ENCODE measurements at regions not wholly inside any gene's neighbourhood (a gene's known extent, or its start where the extent isn't known, plus 50 kb on each side); places are given as distances from the start of the nearest gene placed in this dataset.
A peak's percentile ranks its signal among the peaks of the same experiment; 100 is the strongest.

DNA sequence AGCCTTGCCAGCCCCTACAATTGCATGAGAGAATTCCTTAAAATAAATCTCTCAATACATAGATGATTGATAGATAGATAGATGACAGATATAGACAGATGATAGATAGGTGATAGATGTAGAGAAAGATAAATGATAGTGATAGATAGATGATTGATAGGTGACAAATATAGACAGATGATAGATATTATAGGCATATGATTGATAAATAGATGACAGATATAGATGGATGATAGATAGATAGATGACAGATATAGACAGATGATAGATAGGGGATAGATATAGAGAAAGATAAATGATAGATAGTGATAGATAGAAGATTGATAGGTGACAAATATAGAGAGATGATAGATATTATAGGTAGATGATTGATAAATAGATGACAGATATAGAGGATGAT is 564.6 kb downstream of the ETS1 start:
- no peaks in the 10 kb centered on the region for H3K27me3 ChIP-seq (replicated peaks; ENCODE audit: insufficient read depth)
- intact Hi-C loops (cut with DNase I): no loop called here
- TF ChIP-seq POLR2A (IDR thresholded peaks at IDR 0.05): no peak
- TF ChIP-seq, protein P1, sequence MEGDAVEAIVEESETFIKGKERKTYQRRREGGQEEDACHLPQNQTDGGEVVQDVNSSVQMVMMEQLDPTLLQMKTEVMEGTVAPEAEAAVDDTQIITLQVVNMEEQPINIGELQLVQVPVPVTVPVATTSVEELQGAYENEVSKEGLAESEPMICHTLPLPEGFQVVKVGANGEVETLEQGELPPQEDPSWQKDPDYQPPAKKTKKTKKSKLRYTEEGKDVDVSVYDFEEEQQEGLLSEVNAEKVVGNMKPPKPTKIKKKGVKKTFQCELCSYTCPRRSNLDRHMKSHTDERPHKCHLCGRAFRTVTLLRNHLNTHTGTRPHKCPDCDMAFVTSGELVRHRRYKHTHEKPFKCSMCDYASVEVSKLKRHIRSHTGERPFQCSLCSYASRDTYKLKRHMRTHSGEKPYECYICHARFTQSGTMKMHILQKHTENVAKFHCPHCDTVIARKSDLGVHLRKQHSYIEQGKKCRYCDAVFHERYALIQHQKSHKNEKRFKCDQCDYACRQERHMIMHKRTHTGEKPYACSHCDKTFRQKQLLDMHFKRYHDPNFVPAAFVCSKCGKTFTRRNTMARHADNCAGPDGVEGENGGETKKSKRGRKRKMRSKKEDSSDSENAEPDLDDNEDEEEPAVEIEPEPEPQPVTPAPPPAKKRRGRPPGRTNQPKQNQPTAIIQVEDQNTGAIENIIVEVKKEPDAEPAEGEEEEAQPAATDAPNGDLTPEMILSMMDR (IDR thresholded peaks at IDR 0.05): no peak
- H3K4me1 ChIP-seq (replicated peaks): no peaks in the 10 kb centered on the region
- H3K27ac ChIP-seq: no peak overlapping the region
- no peak for DNase-seq (ENCODE audit: low spot score)
- H3K9me3 ChIP-seq: no peaks in the 10 kb centered on the region
- no peak overlapping the region for H3K4me3 ChIP-seq
- no peaks in the 10 kb centered on the region for H3K36me3 ChIP-seq

DNA sequence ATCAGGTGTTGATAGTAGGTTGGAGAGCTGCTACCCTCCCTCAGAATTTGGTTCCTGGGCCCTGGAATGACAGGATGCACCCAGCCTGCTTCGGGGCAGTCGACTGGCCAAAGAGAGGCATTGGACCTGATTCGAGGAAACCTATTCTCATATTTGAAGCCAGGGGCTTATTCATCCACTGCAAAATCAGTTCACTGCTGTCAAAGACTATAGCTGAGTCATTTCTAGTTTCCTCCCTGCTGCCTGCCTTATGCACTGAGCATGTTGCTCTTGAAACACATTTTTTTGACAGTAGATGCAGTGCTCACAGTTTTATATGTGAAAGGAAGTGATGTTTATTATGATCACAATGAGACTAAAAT is 565.4 kb downstream of the ETS1 start:
- DNase-seq (ENCODE audit: low spot score): no peak
- no peaks in the 10 kb centered on the region for H3K36me3 ChIP-seq
- intact Hi-C loops (cut with DNase I): no loop called here
- H3K4me1 ChIP-seq (replicated peaks): no peaks in the 10 kb centered on the region
- H3K4me3 ChIP-seq: no peak overlapping the region
- no peaks in the 10 kb centered on the region for H3K9me3 ChIP-seq
- H3K27ac ChIP-seq: no peak overlapping the region
- 79% methylated on average over 3 of the region's 3 CpGs for WGBS
- H3K27me3 ChIP-seq (replicated peaks; ENCODE audit: insufficient read depth): no peaks in the 10 kb centered on the region
- TF ChIP-seq POLR2A (IDR thresholded peaks at IDR 0.05) (no peak), POLR2AphosphoS5 (IDR thresholded peaks at IDR 0.05) (no peak)
- TF ChIP-seq, protein P1 (IDR thresholded peaks at IDR 0.05): no peak

DNA sequence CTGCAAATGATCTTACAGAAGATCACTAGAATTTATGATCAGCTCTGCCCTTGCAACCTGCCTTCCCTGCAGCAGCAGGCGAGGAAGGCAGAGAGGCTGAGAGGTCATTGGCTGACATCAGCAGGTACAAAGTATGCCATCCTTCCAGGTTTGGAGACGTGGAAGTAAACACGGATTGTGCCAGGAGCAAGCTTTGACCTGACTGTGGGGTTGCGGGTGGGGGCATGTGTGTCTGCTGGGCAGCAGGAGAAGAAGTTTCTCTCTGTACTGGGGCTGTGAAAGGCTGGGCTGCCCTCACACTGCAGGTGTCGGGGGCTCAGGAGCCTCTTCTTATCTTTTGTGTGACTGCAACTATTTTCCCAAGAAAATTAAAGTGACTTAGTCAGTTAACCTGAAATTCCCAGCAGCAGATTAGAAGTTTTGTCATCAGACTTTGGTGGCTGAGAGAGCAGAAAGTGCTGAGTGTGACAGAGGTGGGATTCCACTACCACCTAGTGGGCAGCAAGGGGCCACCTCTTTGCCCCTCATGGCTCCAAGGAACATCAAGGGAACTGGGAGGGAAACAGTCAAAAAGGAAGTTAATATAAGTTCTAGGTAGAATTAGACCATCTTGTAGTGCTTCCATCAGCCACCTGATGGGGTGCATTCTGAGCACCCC is 565.9 kb downstream of the ETS1 start:
- peak; percentile 32 for DNase-seq (ENCODE audit: low spot score)

DNA sequence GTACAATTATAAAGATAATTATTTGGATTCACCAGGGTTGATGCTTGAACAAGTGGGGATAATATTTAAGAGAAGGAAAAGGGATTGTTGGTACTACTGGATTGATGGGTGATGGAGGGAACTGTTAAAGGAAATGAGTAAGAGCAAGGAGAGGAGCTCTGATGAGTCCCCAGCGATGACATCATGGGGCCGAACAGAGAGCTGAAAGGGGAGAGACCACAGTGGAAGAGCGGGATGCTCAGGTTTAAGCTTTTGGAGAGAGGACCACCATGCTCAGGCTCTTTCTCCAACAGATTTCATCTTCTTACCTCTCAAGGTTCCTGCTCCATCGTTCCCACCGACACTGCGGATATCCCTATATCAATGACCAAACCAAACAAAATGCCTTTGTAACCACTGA is 568.7 kb downstream of the ETS1 start:
- 95% methylated on average over 6 of the region's 6 CpGs for WGBS
- H3K27ac ChIP-seq: no peak overlapping the region
- H3K4me3 ChIP-seq: no peak overlapping the region
- no peaks in the 10 kb centered on the region for H3K36me3 ChIP-seq
- no peaks in the 10 kb centered on the region for H3K4me1 ChIP-seq (replicated peaks)
- TF ChIP-seq POLR2AphosphoS5 (IDR thresholded peaks at IDR 0.05) (no peak), POLR2A (IDR thresholded peaks at IDR 0.05) (no peak)
- TF ChIP-seq, protein P1 (IDR thresholded peaks at IDR 0.05): no peak
- DNase-seq (ENCODE audit: low spot score): no peak
- intact Hi-C loops (cut with DNase I): no loop called here
- no peaks in the 10 kb centered on the region for H3K9me3 ChIP-seq
- H3K27me3 ChIP-seq (replicated peaks; ENCODE audit: insufficient read depth): no peaks in the 10 kb centered on the region

More for the DNA sequence above, 565.9 kb downstream of the ETS1 start:
- 23% methylated on average over 5 of the region's 5 CpGs for WGBS
- intact Hi-C loops (cut with DNase I): no loop called here
- no peaks in the 10 kb centered on the region for H3K9me3 ChIP-seq
- H3K36me3 ChIP-seq: no peaks in the 10 kb centered on the region
- TF ChIP-seq, protein P1 (IDR thresholded peaks at IDR 0.05): no peak
- TF ChIP-seq POLR2AphosphoS5 (IDR thresholded peaks at IDR 0.05): peak; percentile 34
- TF ChIP-seq POLR2A (IDR thresholded peaks at IDR 0.05): no peak
- H3K27me3 ChIP-seq (replicated peaks; ENCODE audit: insufficient read depth): no peaks in the 10 kb centered on the region
- no peak overlapping the region for H3K27ac ChIP-seq
- no peaks in the 10 kb centered on the region for H3K4me1 ChIP-seq (replicated peaks)
- no peak overlapping the region for H3K4me3 ChIP-seq

DNA sequence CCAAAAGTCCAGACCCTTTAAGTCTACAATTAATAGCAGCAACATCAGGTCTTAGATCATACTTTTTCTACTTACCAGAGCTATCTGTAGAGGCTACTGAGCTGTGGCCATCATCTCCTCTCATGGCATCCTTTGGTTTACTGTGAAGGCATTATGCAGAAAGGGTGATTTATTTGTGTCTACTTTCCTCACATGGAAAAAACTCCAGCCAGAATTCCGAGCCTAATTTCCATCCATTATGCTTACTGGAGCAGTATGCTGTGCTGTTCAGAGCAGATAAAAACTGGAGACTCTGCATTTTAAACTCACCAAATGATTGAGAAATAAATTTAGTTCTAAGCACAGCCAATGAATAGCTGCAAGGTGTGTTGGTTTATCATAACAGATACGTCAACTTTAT is 581.8 kb downstream of the ETS1 start:
- intact Hi-C loops (cut with DNase I): no loop called here
- Histone ChIP-seq H3K27me3 (replicated peaks; ENCODE audit: insufficient read depth) (no peaks in the 10 kb centered on the region), H3K36me3 (no peaks in the 10 kb centered on the region), H3K27ac (no peak overlapping the region), H3K4me3 (no peak overlapping the region), H3K9me3 (no peaks in the 10 kb centered on the region), H3K4me1 (replicated peaks) (no peaks in the 10 kb centered on the region)
- no peak for DNase-seq (ENCODE audit: low spot score)
- TF ChIP-seq, protein P1 (IDR thresholded peaks at IDR 0.05): no peak
- no peak for TF ChIP-seq POLR2AphosphoS5 (IDR thresholded peaks at IDR 0.05)
- no peak for TF ChIP-seq POLR2A (IDR thresholded peaks at IDR 0.05)
- WGBS: 76% methylated on average over 2 of the region's 2 CpGs

All from prostate gland (tissue), 2 donors.